HG03575 (cell line): ENCODE measurements at regions not wholly inside any gene's neighbourhood (a gene's known extent, or its start where the extent isn't known, plus 50 kb on each side); places are given as distances from the start of the nearest gene placed in this dataset.
"Not testable (repeated sequence)": the region's sequence is repeated elsewhere in the genome, so short reads cannot be mapped to it uniquely, and the experiment has no call there.

Experiments
- ATAC-seq: cut with Tn5 transposase; IDR thresholded peaks from one replicate; pipeline ENCODE4 v1.9.1; 2021; ENCODE audit not compliant: unreplicated experiment, insufficient number of reproducible peaks, low FRiP score; ENCODE audit errors: extremely low read depth

DNA sequence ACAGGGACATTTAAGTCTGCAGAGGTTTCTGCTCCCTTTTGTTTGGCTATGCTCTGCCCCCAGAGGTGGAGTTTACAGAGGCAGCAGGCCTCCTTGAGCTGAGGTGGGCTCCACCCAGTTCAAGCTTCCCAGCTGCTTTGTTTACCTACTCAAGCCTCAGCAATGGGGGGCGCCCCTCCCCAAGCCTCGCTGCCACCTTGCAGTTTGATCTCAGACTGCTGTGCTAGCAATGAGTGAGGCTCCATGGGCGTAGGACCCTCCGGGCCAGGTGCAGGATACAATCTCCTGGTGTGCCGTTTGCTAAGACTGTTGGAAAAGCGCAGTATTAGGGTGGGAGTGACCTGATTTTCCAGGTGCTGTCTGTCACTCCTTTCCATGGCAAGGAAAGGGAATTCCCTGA lies 51.1 kb upstream of the CLVS2 start:
- ATAC-seq, result not testable (repeated sequence)
